Neural progenitor cell (in vitro differentiated cells): ENCODE measurements at regions not wholly inside any gene's neighbourhood (a gene's known extent, or its start where the extent isn't known, plus 50 kb on each side); places are given as distances from the start of the nearest gene placed in this dataset.

Source experiments
- DNase-seq: peaks from one replicate; pipeline ENCODE4 v3.0.0-alpha.2; 2016; ENCODE audit warnings: low spot score
- H2AFZ ChIP-seq: fragments of 200-600 bp; sonication (generic); replicated peaks from 2 replicates; pipeline ENCODE4 v1.6.1; 2016; ENCODE audit warnings: antibody characterized with exemption
- H3F3A ChIP-seq: fragments of 200-600 bp; sonication (generic); 2 replicates; pipeline ENCODE4 v1.6.1; 2016; ENCODE audit warnings: antibody characterized with exemption, low read depth
- H3K27ac ChIP-seq: fragments of 200-600 bp; sonication (generic); 2 replicates; pipeline ENCODE4 v1.5.1; 2016; ENCODE audit warnings: mild to moderate bottlenecking
- H3K27me3 ChIP-seq: fragments of 200-600 bp; sonication (generic); 2 replicates; pipeline ENCODE4 v1.6.1; 2016; ENCODE audit warnings: mild to moderate bottlenecking, moderate library complexity
- H3K36me3 ChIP-seq: fragments of 200-600 bp; sonication (generic); 2 replicates; pipeline ENCODE4 v1.5.1; 2016
- H3K4me1 ChIP-seq: fragments of 200-600 bp; sonication (generic); 2 replicates; pipeline ENCODE4 v1.6.1; 2016; ENCODE audit warnings: mixed run types
- H3K4me2 ChIP-seq: fragments of 200-600 bp; sonication (generic); 2 replicates; pipeline ENCODE4 v1.6.1; 2016
- H3K4me3 ChIP-seq: fragments of 200-600 bp; sonication (generic); 2 replicates; pipeline ENCODE4 v1.5.1; 2016
- H3K79me2 ChIP-seq: fragments of 200-600 bp; sonication (generic); 2 replicates; pipeline ENCODE4 v1.6.1; 2016; ENCODE audit warnings: low read depth
- H3K9ac ChIP-seq: fragments of 200-600 bp; sonication (generic); 2 replicates; pipeline ENCODE4 v1.6.1; 2016
- H3K9me3 ChIP-seq: fragments of 200-600 bp; sonication (generic); 2 replicates; pipeline ENCODE4 v1.5.1; 2016; ENCODE audit warnings: low read depth
- H4K20me1 ChIP-seq: fragments of 200-600 bp; sonication (generic); 2 replicates; pipeline ENCODE4 v1.6.1; 2016; ENCODE audit warnings: low read depth
- H3K27ac Mint-ChIP-seq: 3 replicates; pipeline ENCODE4 v1.8.0; 2021; ENCODE audit warnings: mixed read lengths
- H3K27me3 Mint-ChIP-seq: 2 replicates; pipeline ENCODE4 v1.8.0; 2022; ENCODE audit warnings: low read depth, mild to moderate bottlenecking, inconsistent platforms, moderate library complexity, mixed read lengths; ENCODE audit not compliant: insufficient read depth
- H3K36me3 Mint-ChIP-seq: 3 replicates; pipeline ENCODE4 v1.8.0; 2021; ENCODE audit warnings: mixed read lengths
- H3K4me1 Mint-ChIP-seq: 3 replicates; pipeline ENCODE4 v1.8.0; 2021; ENCODE audit warnings: mixed read lengths
- H3K4me3 Mint-ChIP-seq: 3 replicates; pipeline ENCODE4 v1.8.0; 2021; ENCODE audit warnings: mild to moderate bottlenecking, moderate library complexity, mixed read lengths
- H3K9me3 Mint-ChIP-seq: 3 replicates; pipeline ENCODE4 v1.8.0; 2020; ENCODE audit warnings: mixed read lengths
- EZH2 ChIP-seq: fragments of 200-600 bp; sonication (generic); IDR thresholded peaks from 2 replicates; pipeline ENCODE4 v1.6.1; 2017; ENCODE audit warnings: antibody characterized with exemption, mild to moderate bottlenecking, moderate library complexity
- EZH2phosphoT487 ChIP-seq: fragments of 200-600 bp; sonication (generic); IDR thresholded peaks from 2 replicates; pipeline ENCODE4 v1.6.1; 2017; ENCODE audit warnings: antibody characterized with exemption
- TF ChIP-seq, protein P1 (sequence below): fragments of 200-600 bp; sonication (generic); IDR thresholded peaks from 2 replicates; pipeline ENCODE4 v1.5.1; 2017; ENCODE audit warnings: antibody characterized with exemption, mild to moderate bottlenecking

DNA sequence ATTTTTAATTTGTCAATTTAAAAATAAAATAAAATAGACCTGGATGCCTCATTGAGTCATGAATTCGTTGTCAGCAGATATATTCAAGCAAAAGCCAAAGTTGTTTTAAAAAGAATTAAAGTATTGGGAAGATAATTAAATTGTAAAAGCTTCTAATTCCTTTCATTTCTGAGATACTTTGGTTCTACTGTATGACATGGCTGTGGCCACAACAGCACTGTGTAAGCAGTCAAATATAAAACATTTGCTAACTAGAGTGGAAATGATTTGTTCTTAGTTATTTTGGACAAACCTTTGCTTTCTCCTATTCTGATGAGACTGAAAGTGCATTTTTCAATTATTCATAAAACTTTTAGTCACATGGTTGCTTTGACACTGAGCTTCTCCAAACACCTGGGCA is 143.6 kb upstream of the FAM13C start:
- Histone ChIP-seq H3K4me3 (no peak overlapping the region), H3K79me2 (no peaks in the 10 kb centered on the region), H3F3A (no peaks in the 10 kb centered on the region), H3K4me2 (no peak overlapping the region), H3K4me1 (no peaks in the 10 kb centered on the region), H3K9me3 (no peaks in the 10 kb centered on the region), H4K20me1 (no peaks in the 10 kb centered on the region), H2AFZ (no peak overlapping the region), H3K27me3 (no peaks in the 10 kb centered on the region), H3K36me3 (no peaks in the 10 kb centered on the region), H3K27ac (no peak overlapping the region), H3K9ac (no peak overlapping the region)
- H3K36me3 Mint-ChIP-seq, result no peaks in the 10 kb centered on the region
- TF ChIP-seq, protein P1, sequence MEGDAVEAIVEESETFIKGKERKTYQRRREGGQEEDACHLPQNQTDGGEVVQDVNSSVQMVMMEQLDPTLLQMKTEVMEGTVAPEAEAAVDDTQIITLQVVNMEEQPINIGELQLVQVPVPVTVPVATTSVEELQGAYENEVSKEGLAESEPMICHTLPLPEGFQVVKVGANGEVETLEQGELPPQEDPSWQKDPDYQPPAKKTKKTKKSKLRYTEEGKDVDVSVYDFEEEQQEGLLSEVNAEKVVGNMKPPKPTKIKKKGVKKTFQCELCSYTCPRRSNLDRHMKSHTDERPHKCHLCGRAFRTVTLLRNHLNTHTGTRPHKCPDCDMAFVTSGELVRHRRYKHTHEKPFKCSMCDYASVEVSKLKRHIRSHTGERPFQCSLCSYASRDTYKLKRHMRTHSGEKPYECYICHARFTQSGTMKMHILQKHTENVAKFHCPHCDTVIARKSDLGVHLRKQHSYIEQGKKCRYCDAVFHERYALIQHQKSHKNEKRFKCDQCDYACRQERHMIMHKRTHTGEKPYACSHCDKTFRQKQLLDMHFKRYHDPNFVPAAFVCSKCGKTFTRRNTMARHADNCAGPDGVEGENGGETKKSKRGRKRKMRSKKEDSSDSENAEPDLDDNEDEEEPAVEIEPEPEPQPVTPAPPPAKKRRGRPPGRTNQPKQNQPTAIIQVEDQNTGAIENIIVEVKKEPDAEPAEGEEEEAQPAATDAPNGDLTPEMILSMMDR, result no peak
- TF ChIP-seq EZH2, result no peak
- no peak for TF ChIP-seq EZH2phosphoT487
- H3K27ac Mint-ChIP-seq, result no peak overlapping the region
- DNase-seq, result no peak
- no peak overlapping the region for H3K4me3 Mint-ChIP-seq
- no peaks in the 10 kb centered on the region for H3K27me3 Mint-ChIP-seq
- H3K4me1 Mint-ChIP-seq, result no peaks in the 10 kb centered on the region
- no peaks in the 10 kb centered on the region for H3K9me3 Mint-ChIP-seq

DNA sequence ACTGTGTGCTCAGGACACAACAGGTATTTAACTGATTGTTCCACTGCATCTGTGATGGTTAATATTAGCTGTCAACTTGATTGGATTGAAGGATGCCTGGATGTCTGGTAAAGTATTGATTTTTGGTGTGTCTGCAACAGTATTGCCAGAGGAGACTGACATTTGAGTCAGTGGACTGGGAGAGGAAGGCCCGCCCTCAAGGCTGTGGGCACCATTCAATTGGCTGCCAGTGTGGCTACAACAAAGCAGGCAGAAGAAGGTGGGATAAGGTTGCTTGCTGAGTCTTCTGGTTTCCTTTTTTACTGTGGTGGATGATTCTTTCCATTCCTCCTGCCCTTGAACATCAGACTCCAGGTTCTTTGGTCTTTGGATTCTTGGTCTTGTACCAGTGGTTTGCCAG is 137.1 kb upstream of the FAM13C start:
- Mint-ChIP-seq H3K4me3 (no peak overlapping the region), H3K9me3 (peaks cover 12% of the 10 kb centered on the region), H3K4me1 (no peaks in the 10 kb centered on the region), H3K36me3 (no peaks in the 10 kb centered on the region), H3K27ac (no peak overlapping the region), H3K27me3 (no peaks in the 10 kb centered on the region)
- H2AFZ ChIP-seq, result peak overlapping the region; percentile 50
- H3K27me3 ChIP-seq, result no peaks in the 10 kb centered on the region
- no peaks in the 10 kb centered on the region for H3K79me2 ChIP-seq
- no peak overlapping the region for H3K4me3 ChIP-seq
- no peak overlapping the region for H3K4me2 ChIP-seq
- no peak overlapping the region for H3K9ac ChIP-seq
- no peaks in the 10 kb centered on the region for H3K4me1 ChIP-seq
- no peaks in the 10 kb centered on the region for H3K36me3 ChIP-seq
- H4K20me1 ChIP-seq, result no peaks in the 10 kb centered on the region
- TF ChIP-seq EZH2 (no peak), EZH2phosphoT487 (no peak)
- TF ChIP-seq, protein P1, result no peak
- no peak for DNase-seq
- no peak overlapping the region for H3K27ac ChIP-seq
- no peaks in the 10 kb centered on the region for H3F3A ChIP-seq
- peaks cover 12% of the 10 kb centered on the region for H3K9me3 ChIP-seq

DNA sequence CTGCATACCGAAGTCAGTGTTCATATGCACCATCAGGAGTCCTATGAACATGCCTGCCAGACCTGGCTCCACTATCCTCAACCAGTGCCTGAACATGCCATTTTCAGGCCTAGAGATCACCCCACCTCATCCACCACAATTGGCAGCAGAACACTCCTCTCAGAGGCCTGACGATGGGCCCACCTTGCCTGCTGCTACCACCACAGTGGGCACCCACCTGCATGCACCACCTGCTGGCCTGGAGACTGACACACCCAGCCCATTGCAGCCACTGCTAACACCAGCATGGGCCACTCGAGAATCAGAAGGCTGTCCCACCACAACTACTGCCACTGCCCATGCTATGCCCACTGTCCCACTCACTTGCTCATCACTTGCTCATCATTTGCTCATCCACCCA is 130.7 kb upstream of the FAM13C start:
- H3K4me3 ChIP-seq, result no peak overlapping the region
- peaks cover 12% of the 10 kb centered on the region for H3K9me3 Mint-ChIP-seq
- no peaks in the 10 kb centered on the region for H3K4me1 ChIP-seq
- DNase-seq, result no peak
- H4K20me1 ChIP-seq, result no peaks in the 10 kb centered on the region
- H2AFZ ChIP-seq, result no peak overlapping the region
- H3K4me2 ChIP-seq, result no peak overlapping the region
- TF ChIP-seq EZH2 (no peak), EZH2phosphoT487 (no peak)
- TF ChIP-seq, protein P1, result no peak
- no peak overlapping the region for H3K4me3 Mint-ChIP-seq
- H3K27me3 ChIP-seq, result no peaks in the 10 kb centered on the region
- H3K27ac ChIP-seq, result no peak overlapping the region
- H3K79me2 ChIP-seq, result no peaks in the 10 kb centered on the region
- peaks cover 13% of the 10 kb centered on the region for H3K9me3 ChIP-seq
- no peak overlapping the region for H3K27ac Mint-ChIP-seq
- no peaks in the 10 kb centered on the region for H3K36me3 Mint-ChIP-seq
- H3F3A ChIP-seq, result no peaks in the 10 kb centered on the region
- H3K4me1 Mint-ChIP-seq, result no peaks in the 10 kb centered on the region
- no peak overlapping the region for H3K9ac ChIP-seq
- no peaks in the 10 kb centered on the region for H3K27me3 Mint-ChIP-seq
- no peaks in the 10 kb centered on the region for H3K36me3 ChIP-seq

DNA sequence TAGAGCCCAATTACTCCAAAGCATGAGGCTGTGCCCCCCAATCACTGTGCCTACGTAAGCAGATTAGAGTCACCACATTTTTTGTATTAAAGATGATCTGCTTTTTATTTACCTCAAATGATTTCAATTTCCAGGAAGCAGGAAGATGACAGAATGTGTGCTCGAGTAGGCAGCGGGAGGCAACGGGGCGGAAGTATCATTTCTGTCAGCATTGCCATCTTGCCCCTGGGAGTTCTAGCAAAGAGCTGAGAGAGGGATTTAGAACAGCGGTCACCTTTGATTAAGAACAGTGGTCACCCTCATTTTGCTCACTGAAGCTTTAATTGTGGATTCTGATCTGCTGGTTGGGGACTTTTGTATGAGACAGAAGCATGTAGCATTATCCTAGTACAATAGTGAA is 117.1 kb upstream of the FAM13C start:
- TF ChIP-seq, protein P1, result no peak
- no peak for TF ChIP-seq EZH2
- no peak for TF ChIP-seq EZH2phosphoT487
- Histone ChIP-seq H3K27ac (no peak overlapping the region), H3K27me3 (no peaks in the 10 kb centered on the region), H3K9me3 (no peaks in the 10 kb centered on the region), H3K9ac (no peak overlapping the region), H4K20me1 (no peaks in the 10 kb centered on the region), H3F3A (no peaks in the 10 kb centered on the region), H3K79me2 (no peaks in the 10 kb centered on the region), H3K4me3 (no peak overlapping the region), H3K4me1 (no peaks in the 10 kb centered on the region), H2AFZ (no peak overlapping the region), H3K36me3 (no peaks in the 10 kb centered on the region), H3K4me2 (no peak overlapping the region)
- Mint-ChIP-seq H3K27me3 (peaks cover 2% of the 10 kb centered on the region), H3K9me3 (no peaks in the 10 kb centered on the region), H3K27ac (no peak overlapping the region), H3K4me3 (no peak overlapping the region), H3K4me1 (peaks cover 7% of the 10 kb centered on the region), H3K36me3 (no peaks in the 10 kb centered on the region)
- no peak for DNase-seq
